Fibroblast of peridontal ligament (primary cell): ENCODE measurements at regions not wholly inside any gene's neighbourhood (a gene's known extent, or its start where the extent isn't known, plus 50 kb on each side); places are given as distances from the start of the nearest gene placed in this dataset.

Source experiments
- DNase-seq: peaks from one replicate; pipeline ENCODE4 v3.0.0-alpha.2; 2010; ENCODE audit errors: extremely low read depth

GRCh38 chr3:154060238-154061000 is 60.8 kb upstream of the ARHGEF26 start:
- peak; percentile 56 for DNase-seq

- no peak for DNase-seq
These were observed 60.2 kb upstream of the ARHGEF26 start for GRCh38 chr3:154061001-154061370.

- DNase-seq = no peak
These were observed 58.7 kb upstream of the ARHGEF26 start for GRCh38 chr3:154062513-154062912.

- no peak for DNase-seq
These were observed 50.0 kb upstream of the ARHGEF26 start for GRCh38 chr3:154071146-154071545.
